NCI-H2196 (cell line): ENCODE measurements at regions not wholly inside any gene's neighbourhood (a gene's known extent, or its start where the extent isn't known, plus 50 kb on each side); places are given as distances from the start of the nearest gene placed in this dataset.
"Not testable (repeated sequence)": the region's sequence is repeated elsewhere in the genome, so short reads cannot be mapped to it uniquely, and the experiment has no call there.

ENCODE experiments used
- DNase-seq: peaks from one replicate; lab custom pipeline; 2025; ENCODE audit not compliant: unreplicated experiment; lab: John Stamatoyannopoulos, UW

DNA sequence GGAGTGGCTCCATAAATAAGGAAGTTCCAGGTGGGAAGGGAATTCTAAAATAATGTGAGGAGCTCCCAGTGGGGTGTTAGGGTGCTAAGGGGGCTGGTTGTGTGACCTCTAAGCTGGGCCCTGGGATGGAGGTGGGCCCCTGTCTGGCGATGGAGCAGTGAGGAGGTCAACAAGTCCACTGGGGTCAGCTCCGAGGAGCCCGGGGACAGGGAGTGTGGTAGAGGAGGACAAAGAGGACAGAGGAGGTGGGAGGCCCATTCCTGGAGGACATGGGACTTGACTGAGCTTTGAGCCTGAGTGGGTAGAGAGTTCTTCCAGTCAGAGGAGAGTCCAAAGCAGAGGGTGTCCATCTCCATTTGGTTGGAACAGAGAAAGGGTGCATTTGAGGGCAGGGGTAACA lies 390.2 kb downstream of the TSHZ3 start:
- no peak for DNase-seq

DNA sequence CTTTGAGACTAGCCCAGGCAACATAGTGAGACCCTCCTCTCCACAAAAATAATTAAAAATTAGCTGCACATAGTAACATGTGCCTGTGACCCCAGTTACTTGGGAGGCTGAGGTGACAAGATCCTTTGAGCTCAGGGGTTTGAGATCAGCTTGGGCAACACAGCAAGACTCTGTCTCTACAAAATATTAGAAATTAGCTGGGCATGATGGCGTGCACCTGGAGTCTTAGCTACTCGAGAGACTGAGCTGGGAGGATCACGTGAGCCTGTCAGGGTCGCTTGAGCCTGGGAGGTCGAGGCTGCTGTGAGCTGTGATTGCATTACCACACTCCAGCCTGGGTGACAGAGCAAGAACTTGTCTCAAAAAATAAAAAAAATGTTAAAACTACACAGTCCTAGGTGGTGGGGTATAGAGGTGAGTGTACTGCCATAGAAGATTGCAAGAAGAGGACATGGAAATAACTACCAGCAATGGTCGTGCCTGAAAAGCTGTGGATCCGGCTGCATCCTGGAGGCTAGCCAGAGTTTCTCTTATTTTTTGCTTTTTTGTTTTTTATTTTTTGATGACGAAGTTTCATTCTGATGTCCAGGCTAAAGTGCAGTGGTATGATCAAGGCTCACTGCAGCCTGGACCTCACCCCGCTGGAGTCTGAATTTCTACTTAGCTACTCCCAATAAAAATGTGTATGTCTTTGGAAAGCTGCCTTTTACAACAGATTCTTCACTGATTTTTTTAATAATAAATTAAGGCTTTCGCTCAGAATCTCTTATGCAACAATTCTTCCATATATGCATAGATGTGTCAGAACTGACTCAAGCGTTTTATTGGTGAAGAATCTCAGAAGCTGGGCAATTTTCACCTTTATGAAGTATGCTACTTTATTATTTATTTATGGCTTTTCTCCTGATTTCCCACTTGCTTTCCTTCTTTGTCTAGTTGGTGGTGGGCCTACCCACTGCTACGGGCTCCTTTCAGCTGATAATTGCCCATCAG lies 393.8 kb downstream of the TSHZ3 start:
- DNase-seq: no peak

GRCh38 chr19:30944276-30944932 lies 404.8 kb downstream of the TSHZ3 start:
- DNase-seq: not testable (repeated sequence)

DNA sequence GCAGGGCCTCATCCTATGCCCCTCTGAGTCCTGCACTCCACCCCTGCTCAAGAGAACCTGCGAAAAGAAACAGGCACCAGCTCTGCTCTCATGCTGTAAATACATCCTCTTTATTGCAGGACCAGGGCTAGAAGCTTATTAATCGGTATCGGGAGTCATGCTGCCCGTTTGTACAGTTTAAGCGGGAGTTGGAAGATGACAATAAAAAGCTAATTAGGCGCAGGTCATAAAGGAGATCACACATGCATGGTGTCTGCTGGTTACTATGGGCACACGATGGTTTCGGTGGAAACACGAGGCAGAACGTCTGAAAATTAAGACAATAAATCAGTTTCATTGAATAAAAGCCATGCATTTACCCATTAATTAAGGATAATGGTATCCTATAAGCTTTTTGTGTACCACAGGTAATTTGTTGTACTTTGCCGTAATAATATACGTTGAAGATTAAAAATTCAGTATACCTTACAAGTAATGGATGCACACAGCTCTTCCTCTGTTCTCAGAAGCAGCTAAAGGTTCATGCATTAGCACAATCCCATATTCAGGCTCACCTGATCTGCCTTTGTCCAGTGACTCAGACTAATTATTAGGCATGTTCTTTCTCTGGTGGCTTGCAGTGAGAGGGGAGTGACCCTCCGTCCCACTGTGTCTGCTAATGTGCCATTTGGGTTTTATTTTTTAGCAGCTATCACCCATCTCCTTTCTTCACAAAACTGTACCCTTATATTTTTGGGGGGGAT lies 406.0 kb downstream of the TSHZ3 start:
- no peak for DNase-seq

DNA sequence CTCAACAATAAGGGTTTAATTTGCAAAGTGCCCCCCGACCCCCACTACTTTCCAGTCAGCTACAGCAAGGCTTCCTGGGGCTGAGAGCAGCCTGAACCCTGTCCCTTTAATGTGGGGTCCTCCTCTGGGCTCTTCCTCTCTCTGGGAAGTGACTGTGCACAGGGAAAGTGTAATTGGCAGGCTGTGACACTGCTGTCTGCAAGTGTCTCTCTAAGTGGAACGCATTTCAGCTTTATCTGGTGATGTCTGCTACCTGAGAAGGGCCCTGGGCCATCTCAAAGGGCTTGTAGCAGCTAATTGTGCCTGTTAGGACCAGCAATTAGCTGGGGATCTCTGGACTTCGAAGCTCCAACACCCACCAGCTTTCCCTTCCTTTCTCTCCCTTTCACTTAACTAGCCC lies 406.6 kb downstream of the TSHZ3 start:
- no peak for DNase-seq

GRCh38 chr19:30941591-30941990 lies 407.6 kb downstream of the TSHZ3 start:
- no peak for DNase-seq

DNA sequence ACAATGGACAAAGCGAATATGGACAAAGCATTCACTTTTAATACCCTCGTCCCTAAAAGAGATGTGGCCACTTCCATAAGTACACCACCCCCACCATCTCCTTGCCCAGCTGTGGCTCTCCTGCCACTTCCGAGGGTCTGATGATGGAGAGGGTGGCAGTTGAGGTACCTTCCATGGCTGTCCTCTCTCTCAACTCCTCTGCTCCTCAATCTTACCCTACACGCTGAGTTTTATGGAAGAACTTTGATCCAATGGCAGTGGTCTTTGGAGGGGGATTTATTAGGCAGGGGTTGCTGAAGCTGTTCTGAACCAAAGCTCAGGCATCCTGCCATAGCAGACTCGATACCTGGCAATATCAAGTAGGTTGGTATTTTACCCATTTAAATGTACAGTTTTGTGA lies 413.0 kb downstream of the TSHZ3 start:
- DNase-seq: no peak

DNA sequence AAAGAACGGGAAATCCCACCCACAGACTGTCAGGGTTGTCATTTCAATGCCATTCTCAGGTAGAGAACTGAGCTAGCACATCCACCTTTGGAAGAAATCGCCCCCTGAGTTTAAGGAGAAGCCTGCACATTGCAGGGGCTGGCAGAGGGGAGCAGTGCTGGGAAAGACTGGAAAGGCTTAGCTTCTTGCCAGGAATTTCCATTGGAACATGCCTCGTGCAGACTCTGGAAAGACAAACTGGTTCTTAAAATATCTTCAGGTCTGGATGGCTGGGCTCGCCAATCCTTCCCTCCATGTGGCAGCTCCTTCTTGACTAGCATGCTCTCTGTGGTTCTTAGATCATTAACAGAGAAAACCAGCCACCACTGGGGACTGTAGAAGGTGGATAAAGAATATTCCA lies 414.1 kb downstream of the TSHZ3 start:
- DNase-seq: no peak

GRCh38 chr19:30933454-30933853 lies 415.8 kb downstream of the TSHZ3 start:
- DNase-seq: not testable (repeated sequence)

GRCh38 chr19:30932854-30933253 lies 416.4 kb downstream of the TSHZ3 start:
- no peak for DNase-seq

DNA sequence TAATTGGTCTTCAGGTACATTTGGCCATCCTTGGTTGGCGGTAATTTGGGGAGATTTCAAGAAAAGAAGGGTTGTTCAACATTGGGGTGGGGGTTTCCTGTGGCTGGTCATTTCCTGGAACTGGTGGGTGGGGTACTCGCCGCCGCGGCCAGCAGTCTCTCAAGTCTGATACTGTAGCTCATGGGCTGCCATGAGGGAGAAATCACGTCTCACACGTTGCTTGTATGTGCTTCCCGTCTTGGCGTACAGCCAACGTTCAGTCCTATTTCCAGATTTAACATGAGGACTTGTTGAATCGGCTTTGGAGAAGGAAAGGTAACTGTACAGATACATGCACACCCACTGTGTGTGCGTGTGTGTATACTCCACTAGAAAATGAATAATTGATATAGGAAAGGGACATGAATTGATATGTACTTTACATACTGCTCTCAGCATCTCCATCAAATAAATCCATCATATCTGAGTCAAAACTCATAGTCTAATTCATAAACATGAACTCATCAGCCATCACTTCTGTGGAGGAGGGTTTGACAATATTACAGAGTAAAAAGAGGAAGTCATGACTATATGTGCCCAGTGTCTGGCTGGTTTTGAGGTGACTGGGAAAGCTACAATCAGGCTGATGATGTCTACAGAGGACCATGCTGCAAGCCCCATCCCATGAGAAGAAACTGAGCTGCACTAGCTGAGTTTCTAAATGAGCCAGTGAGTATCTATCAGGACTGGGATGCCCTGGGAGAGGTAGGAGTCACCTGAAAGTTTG lies 418.1 kb downstream of the TSHZ3 start:
- DNase-seq: no peak

DNA sequence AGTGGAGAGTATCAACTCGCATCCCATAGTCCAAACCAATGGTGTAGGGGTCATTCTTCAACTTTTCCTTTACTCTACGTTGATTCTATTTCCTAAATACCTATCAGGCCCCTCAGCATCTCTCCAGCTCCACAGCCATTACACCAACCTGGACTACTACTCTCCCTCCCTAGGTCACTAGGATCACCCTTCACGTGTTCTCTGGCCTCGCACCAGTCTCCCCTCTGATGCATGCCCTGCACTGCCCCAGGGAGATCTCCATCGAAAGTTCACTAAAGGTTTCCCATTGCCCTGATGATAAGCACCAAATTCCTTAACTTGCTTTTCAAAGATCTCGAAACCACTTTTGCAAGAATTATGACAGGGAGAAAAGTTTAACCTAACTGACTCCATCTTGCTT lies 421.5 kb downstream of the TSHZ3 start:
- no peak for DNase-seq

- DNase-seq: no peak
These were observed 424.6 kb downstream of the TSHZ3 start for GRCh38 chr19:30924670-30925069.

- no peak for DNase-seq
These were observed 425.1 kb downstream of the TSHZ3 start for GRCh38 chr19:30924069-30924636.

- no peak for DNase-seq
These were observed 425.6 kb downstream of the TSHZ3 start for GRCh38 chr19:30923621-30924020.

- no peak for DNase-seq
These were observed 426.1 kb downstream of the TSHZ3 start for GRCh38 chr19:30923096-30923495.

DNA sequence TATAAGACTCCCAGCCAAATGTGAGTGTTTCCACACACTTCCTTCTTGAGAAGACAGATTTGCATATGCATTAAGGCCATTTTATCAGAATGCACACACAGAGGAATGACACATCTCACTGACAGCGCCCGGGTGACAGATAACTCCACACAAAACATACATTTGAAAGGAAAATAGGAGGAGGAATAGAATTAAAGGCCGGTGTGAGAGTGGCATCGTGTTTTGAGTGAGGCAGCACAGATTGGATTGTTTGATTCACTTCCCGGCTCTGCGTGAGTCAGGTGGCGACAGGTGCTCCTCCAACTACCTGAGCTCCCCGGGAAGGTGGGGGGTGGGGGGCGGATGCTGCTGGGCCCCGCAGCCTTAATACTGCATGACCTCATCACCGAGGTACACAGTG lies 429.0 kb downstream of the TSHZ3 start:
- no peak for DNase-seq

- DNase-seq: no peak
These were observed 429.5 kb downstream of the TSHZ3 start for GRCh38 chr19:30919737-30920136.

DNA sequence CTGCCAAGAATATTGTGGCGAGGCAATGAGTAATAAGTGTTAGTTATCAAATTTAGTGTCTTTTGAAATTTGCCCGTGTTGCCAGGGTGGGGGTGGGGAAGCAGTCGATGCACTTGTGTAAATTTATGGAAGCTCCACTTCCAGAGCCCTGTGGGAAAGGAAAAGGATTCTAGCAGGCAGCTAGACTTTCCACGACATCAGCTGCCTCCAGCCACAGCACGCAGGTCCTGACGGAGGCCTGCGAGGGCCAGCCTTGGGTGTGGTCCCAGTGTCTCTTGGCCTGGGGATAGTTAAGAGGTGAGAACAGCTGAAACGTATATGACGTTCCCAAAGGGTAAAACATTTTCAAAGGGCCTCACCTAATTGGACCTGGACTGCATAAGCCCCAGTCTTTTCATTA lies 433.0 kb downstream of the TSHZ3 start:
- DNase-seq: no peak

DNA sequence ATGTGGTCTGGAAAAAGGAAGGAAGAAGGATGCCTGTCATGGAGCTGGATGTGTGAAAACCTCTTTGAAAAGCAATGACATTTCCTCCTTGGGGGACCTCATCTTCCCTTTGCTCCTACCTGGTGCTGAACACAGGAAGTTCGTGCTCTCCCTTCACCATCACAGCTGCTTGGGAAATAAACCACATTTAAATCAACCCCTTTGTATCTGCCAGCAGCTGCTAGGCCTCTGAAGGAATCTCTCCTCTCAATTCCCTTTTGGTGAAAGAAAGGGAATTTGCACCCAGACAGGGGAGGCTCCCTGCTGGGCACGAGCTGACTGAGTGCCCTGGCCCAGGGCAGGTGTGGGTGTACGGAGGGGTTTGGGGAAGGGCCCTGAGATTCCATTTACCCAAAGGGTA lies 437.7 kb downstream of the TSHZ3 start:
- no peak for DNase-seq
